D721Med (cell line): ENCODE measurements at regions not wholly inside any gene's neighbourhood (a gene's known extent, or its start where the extent isn't known, plus 50 kb on each side); places are given as distances from the start of the nearest gene placed in this dataset.
"Not testable (repeated sequence)": the region's sequence is repeated elsewhere in the genome, so short reads cannot be mapped to it uniquely, and the experiment has no call there.

Experiments used
- DNase-seq: peaks from one replicate; pipeline ENCODE4 v3.0.0; 2011; ENCODE audit warnings: low spot score; ENCODE audit not compliant: insufficient read length
- FAIRE-seq: peaks from 2 replicates; lab custom pipeline; 2011; peaks lifted over from hg19 to GRCh38; lab: Jason Lieb, UNC
- CTCF ChIP-seq: IDR thresholded peaks from 2 replicates; pipeline ENCODE4 v1.5.1; 2012; ENCODE audit warnings: mild to moderate bottlenecking, control low read depth; ENCODE audit not compliant: insufficient read depth; ENCODE audit errors: missing control alignments

GRCh38 chr20:26205350-26205749 lies 508.7 kb upstream of the ZNF337 start:
- FAIRE-seq (no peak), DNase-seq (no peak)

GRCh38 chr20:26201026-26201425 lies 504.4 kb upstream of the ZNF337 start:
- not testable (repeated sequence) for DNase-seq, FAIRE-seq

More at GRCh38 chr20:26205350-26205749, 508.7 kb upstream of the ZNF337 start:
- no peak for TF ChIP-seq CTCF

GRCh38 chr20:26187329-26187728 lies 490.7 kb upstream of the ZNF337 start:
- not testable (repeated sequence) for FAIRE-seq, DNase-seq

- FAIRE-seq, DNase-seq: not testable (repeated sequence)
These were observed 487.1 kb upstream of the ZNF337 start for GRCh38 chr20:26183720-26184119.

GRCh38 chr20:26181364-26181763 lies 484.7 kb upstream of the ZNF337 start:
- FAIRE-seq, DNase-seq: not testable (repeated sequence)

GRCh38 chr20:26171875-26172274 lies 475.2 kb upstream of the ZNF337 start:
- not testable (repeated sequence) for FAIRE-seq

GRCh38 chr20:26169506-26169905 lies 472.9 kb upstream of the ZNF337 start:
- TF ChIP-seq CTCF = no peak
- FAIRE-seq (no peak), DNase-seq (no peak)

More at GRCh38 chr20:26171875-26172274, 475.2 kb upstream of the ZNF337 start:
- DNase-seq = not testable (repeated sequence)

- no peak for TF ChIP-seq CTCF
- no peak for DNase-seq
- FAIRE-seq = no peak
These were observed 470.8 kb upstream of the ZNF337 start for GRCh38 chr20:26167499-26167898.

DNA sequence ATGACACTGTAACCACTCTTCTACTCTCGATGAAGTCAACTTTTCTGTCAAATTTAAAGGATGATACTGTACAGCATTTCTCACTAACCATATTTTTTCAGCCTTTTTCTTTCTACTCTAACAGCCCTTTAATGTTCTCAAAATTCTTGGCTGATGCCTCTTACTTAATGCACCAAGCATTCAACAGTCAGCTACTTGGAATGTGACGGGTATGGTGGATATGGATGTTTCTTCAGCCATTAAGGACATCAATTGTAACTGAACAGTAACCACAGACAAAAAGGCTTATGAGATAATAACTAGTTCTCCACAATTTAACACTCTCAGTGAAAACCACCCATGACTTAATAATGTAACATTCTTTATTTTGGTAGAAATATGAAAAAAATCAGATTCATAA lies 467.2 kb upstream of the ZNF337 start:
- DNase-seq = no peak
- no peak for TF ChIP-seq CTCF
- no peak for FAIRE-seq

- not testable (repeated sequence) for DNase-seq, FAIRE-seq
These were observed 466.5 kb upstream of the ZNF337 start for GRCh38 chr20:26163151-26163550.

DNA sequence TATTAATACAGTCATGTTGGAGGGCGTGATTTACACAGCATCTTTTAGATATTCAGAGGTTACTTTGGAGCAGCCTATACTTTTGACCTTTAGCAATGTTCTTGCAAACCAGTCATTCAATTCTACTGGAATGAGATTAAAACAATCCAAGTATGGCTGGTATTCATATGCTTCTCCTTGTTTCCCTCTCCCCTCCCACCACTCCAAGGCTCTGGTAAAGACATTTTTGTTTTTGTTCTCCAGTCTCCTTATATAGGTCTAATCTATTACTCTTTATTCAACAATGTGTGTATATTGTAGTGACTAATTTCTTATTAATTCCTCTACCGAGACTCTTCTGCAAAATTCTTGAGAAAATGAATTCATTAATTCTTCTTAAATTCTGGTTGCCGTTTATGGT lies 465.1 kb upstream of the ZNF337 start:
- FAIRE-seq, DNase-seq: not testable (repeated sequence)

DNA sequence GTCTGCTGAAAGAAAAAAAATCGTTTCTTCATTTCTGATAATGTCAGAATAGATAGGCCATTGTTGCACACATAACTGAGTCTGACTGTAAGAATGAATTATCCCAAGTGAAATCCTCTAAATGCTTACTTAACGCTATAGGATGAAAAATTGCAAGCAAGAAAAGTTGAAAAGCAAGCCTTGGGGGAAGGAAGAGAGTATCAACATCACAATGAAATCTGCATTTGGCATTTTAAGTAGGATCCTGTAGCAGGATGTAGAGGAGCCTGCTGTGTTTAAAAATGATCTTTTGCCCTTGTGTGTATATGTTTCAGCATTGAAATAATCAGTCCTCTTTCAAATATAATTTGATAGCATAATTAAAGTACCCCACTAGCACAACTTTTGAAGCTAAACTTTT lies 464.3 kb upstream of the ZNF337 start:
- not testable (repeated sequence) for FAIRE-seq, DNase-seq
